CD4-positive, alpha-beta T cell treated with Interferon alpha-2 for 1 hour (primary cell): ENCODE measurements at regions not wholly inside any gene's neighbourhood (a gene's known extent, or its start where the extent isn't known, plus 50 kb on each side); places are given as distances from the start of the nearest gene placed in this dataset.

Experiments used
- DNase-seq, 2 donors: peaks; one replicate each; pipeline ENCODE4 v3.0.0-alpha.2; 2020 to 2022

GRCh38 chr18:72342933-72343332, 201.2 kb downstream of the CBLN2 start:
- no peak for DNase-seq

- DNase-seq, result no peak
Observed at GRCh38 chr18:72339976-72340375, 204.2 kb downstream of the CBLN2 start.

- DNase-seq, result no peak
Observed at GRCh38 chr18:72336786-72337185, 207.4 kb downstream of the CBLN2 start.

GRCh38 chr18:72329533-72329932, 214.6 kb downstream of the CBLN2 start:
- no peak for DNase-seq

DNA sequence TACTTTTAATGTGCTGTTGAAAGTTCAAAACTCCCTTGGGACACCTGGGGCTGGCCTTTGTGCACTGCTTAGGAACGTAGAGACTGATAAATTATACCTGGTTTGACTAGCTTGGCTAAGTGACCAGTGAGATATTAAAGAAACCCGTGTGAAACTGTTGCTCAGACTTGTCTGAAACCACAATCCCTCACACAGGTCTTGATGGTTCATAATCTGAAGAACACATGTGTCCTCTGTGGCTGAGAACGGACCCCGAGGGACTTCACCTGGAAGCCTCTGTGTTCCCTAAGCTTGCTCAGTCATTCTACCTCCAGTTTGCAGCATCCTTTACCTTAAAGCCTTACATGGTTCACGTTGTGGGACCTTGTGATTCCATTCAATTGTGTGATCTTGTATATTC, 218.8 kb downstream of the CBLN2 start:
- DNase-seq, result no peak

DNA sequence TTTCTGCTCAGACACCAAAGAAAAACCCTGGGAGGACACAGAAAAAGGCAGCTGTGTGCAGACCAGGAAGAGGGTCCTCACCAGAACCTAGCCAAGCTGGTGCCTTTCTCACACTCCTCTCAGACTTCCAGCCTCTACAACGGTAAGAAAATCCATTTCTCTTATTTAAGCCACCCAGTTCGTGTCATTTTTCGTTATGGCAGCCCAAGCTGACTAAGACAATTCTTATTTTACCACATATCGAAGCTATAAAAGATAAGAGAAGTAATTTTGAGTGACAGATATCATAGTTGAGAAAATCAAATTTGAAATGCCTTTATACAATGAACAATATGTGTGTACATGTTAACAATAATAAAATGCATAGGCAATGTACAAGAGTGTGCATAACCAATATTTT, 219.5 kb downstream of the CBLN2 start:
- DNase-seq, result no peak

DNA sequence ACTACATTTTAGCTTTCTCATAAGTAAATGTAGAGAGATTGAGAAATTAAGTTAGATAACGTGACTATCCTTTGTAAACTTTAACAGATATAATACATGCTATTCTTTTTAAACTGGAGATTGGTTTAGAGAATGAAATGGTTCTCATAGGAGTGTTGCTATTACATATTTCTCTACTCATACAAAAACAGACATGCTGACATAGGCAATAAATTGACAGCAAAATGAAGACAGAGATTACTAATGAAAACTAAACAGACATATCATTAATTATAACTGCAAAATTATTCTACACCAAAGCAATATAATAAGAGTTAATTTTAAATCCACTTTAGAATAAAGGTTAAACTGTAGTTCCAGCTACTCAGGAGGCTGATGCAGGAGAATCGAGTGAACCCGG, 227.6 kb downstream of the CBLN2 start:
- no peak for DNase-seq

DNA sequence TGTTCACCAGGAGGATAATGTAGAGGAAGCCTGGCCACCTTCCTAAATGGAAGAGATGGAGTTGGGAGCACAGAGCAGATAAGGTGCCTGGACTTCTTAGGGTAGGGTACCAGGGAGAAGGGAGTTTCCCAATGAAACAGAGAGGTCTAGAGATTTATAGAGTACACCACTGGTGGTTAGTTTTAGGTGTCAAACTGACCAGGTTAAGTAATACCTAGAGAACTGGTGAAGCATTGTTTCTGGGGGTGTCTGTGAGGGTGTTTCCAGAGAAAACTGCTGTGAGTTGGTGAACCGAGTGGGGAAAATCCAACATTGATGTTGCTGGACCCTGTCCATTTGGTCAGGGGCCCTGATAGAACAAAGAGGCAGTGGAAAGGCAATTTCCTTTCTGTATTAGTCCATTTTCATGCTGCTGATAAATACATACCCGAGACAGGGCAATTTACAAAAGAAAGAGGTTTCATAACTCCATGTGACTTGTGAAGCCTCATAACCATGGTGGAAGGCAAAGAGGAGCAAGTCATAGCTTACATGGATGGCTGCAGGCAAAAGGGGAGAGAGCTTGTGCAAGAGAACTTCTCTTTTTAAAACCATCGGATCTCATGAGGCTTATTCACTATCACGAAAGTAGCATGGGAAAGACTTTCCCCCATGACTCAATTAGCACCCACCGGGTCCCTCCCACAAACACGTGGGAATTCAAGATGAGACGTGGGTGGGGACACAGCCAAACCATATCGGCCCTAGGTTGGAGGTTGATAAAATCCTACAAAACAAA, 260.8 kb downstream of the CBLN2 start:
- no peak for DNase-seq

- DNase-seq, result no peak
Observed at GRCh38 chr18:72273025-72273424, 271.1 kb downstream of the CBLN2 start.

- DNase-seq, result no peak
Observed at GRCh38 chr18:72261590-72261989, 282.6 kb downstream of the CBLN2 start.

- no peak for DNase-seq
Observed at GRCh38 chr18:72246076-72246475, 298.1 kb downstream of the CBLN2 start.

DNA sequence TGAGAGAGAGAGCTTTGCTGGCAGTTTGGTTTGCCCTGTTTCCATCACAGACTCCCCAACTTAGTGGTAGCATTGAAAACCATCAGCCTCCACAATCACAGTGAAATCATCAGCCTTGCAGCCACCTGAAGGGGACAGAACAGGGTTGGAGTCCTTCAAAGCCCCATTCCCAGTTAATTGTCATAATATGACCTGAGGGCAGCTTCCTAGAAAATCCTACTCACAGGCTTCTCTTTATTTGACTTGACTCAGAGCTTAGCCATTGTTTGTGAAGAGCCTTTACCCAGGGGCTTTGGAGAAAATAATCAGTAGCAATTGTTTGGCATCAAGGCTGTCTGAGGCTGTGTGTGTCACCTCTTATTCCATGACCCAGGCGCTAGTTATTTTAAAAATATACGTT, 308.7 kb downstream of the CBLN2 start:
- no peak for DNase-seq

GRCh38 chr18:72233106-72233505, 311.0 kb downstream of the CBLN2 start:
- DNase-seq, result no peak

DNA sequence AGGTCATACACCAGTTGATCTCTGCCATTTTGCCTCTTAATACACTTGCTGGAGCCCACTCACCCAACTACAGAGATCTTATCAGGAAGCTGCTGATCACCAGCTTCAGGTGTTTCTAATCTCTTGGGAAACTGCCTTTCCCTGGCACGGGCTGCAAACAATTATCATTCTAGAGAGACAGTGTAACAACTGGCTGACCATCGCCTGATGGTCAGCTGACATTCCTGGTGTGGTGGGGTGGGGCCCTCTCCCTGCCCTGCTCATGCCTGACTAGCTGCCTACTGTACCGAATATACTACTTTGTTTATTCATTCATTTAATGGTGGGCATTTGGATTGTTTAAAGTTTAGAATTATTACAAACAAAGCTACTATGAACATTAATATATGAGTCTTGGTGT, 311.5 kb downstream of the CBLN2 start:
- DNase-seq, result no peak

- no peak for DNase-seq
Observed at GRCh38 chr18:72225958-72226357, 318.2 kb downstream of the CBLN2 start.

DNA sequence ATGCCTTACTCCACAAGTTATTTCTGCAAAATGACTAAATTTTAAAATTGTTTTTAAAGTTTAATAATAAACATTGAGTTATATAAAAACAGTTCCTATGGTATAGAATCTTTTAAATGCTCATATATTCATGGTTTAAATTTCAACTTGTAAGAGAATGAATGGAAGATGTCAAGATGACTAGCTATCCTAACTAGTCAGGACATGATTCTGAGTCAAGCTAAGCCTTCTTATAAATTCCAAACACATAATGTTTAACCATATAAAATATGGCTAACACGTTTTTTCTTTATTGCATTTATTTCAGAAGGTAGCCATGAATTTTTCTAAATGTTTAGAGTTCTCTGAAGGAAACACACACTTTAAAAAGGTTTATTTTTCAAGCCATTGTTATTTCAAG, 320.4 kb downstream of the CBLN2 start:
- DNase-seq, result no peak

GRCh38 chr18:72208920-72209676, 335.0 kb downstream of the CBLN2 start:
- no peak for DNase-seq

DNA sequence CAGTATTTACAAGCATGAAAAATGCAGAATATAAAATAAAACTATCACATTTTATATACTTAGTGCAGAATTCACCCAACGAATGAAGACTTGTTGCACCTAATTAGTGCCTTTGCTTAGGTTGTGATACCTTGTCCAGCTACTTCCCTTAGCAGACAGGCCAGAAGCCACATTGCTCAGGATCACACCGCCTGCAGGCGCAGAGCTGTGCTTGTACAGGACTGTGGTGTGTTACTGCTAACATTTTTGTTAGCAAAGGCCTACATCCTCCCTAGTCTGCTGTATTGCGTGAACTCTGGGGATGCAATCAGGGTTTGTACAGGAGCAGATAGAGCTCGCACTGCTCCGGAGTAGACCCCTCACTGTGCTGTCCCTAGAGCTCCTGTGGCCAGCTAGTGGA, 336.9 kb downstream of the CBLN2 start:
- no peak for DNase-seq

DNA sequence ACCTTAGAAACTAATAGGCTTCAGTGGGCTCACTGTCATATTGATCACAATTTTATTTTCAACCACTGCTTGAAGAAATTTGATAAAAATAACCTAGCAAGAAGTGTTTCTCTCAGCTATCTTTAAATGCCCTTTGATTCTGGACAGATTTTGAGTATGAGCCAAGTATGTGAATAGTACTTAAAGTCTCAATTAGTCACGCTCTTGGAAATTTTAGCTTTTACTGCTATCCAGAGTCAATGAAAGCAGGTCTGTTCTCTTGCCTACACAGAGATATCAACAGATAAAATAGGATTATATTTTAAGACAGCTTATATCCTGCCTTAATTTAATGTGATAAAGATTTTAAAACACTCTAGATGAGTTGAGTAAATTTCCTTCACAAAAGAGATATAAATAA, 337.3 kb downstream of the CBLN2 start:
- DNase-seq, result no peak

GRCh38 chr18:72201032-72201431, 343.1 kb downstream of the CBLN2 start:
- DNase-seq, result no peak

- no peak for DNase-seq
Observed at GRCh38 chr18:72197591-72197990, 346.6 kb downstream of the CBLN2 start.

DNA sequence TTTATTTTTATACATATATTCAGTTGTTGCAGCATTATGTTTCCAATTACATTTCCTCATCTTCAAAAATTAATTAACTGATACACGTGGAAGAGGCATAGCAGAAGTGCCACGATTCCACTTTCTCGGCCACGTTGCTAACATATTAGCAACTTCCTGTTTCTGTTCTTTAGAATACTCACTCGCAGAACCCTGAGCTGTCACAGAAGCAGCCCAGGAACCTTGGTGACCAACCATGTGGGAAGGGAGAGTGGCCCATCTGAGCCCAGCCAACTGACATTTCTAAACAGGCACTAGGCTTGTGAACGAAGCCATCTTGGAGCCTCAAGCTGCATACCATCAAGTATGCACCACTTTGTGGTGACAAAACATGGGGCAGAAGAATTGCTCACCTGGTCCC, 350.1 kb downstream of the CBLN2 start:
- no peak for DNase-seq

DNA sequence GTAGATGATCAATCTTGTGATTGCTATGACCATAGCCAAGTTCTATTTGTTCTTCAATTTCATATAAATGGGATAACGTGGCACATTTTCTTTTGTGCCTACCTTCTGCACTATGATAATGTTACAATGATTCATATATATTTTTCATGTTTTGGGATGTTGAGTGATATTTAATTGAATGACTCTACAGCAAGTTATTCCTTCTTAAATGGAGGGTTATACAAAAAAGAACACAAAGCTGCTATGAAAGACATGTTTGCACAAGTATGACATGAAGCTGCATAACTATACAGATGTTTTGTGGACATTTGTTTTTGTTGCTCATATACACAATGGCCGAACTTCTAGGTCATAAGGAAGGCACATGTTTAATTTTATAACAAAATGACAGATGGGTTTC, 356.2 kb downstream of the CBLN2 start:
- no peak for DNase-seq

DNA sequence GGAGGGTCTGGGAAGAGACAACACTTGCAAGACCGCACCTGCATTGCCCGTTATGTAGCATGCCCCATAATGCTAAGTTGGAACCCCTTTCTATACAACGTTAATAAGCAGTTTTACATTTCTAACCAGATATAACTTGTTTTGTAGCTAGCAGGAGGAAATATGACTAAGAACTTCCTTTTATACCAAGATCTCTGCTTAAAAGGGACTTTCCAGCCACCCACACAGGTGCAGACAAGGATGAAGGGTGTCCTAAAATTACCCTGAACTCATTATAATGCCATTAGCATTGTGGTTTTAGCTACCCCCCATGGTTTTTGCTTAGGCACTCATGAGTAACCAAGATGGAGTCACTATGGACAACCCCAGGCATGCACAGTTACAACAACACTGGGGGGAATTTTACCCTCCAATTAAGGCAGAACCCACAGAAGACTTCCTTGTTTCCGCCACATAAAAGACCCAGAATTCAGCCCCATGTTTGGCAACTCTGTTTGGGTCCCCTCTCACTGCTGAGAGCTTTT, 362.8 kb downstream of the CBLN2 start:
- DNase-seq, result no peak
